Mesendoderm (in vitro differentiated cells): ENCODE measurements at regions not wholly inside any gene's neighbourhood (a gene's known extent, or its start where the extent isn't known, plus 50 kb on each side); places are given as distances from the start of the nearest gene placed in this dataset.

Experiments
- DNase-seq: peaks from one replicate; pipeline ENCODE4 v3.0.0; 2013
- H2AK5ac ChIP-seq: 2 replicates; pipeline ENCODE4 v1.6.1; 2013; ENCODE audit warnings: low read length, inconsistent platforms
- H2BK120ac ChIP-seq: 2 replicates; pipeline ENCODE4 v1.6.1; 2013; ENCODE audit warnings: low read depth, mild to moderate bottlenecking, low read length, moderate library complexity, mixed read lengths
- H2BK15ac ChIP-seq: replicated peaks from 2 replicates; pipeline ENCODE4 v1.6.1; 2013; ENCODE audit warnings: low read depth, mild to moderate bottlenecking, moderate library complexity
- H2BK5ac ChIP-seq: 2 replicates; pipeline ENCODE4 v1.6.1; 2013; ENCODE audit warnings: low read length, inconsistent platforms
- H3K18ac ChIP-seq: 2 replicates; pipeline ENCODE4 v1.6.1; 2013; ENCODE audit warnings: mild to moderate bottlenecking, low read length, mixed read lengths
- H3K23ac ChIP-seq: one replicate; pipeline ENCODE4 v1.6.1; 2013; ENCODE audit warnings: low read length
- H3K27ac ChIP-seq: 2 replicates; pipeline ENCODE4 v1.5.1; 2013; ENCODE audit warnings: low read depth, mild to moderate bottlenecking, inconsistent platforms, low read length, moderate library complexity
- H3K27me3 ChIP-seq: 2 replicates; pipeline ENCODE4 v1.6.1; 2013; ENCODE audit warnings: low read length, control low read depth, mild to moderate bottlenecking, inconsistent platforms; ENCODE audit not compliant: insufficient read depth, poor library complexity
- H3K36me3 ChIP-seq: 2 replicates; pipeline ENCODE4 v1.6.1; 2013; ENCODE audit warnings: low read length, inconsistent platforms; ENCODE audit not compliant: control insufficient read depth, insufficient read depth
- H3K4ac ChIP-seq: one replicate; pipeline ENCODE4 v1.6.1; 2013; ENCODE audit warnings: low read depth, mild to moderate bottlenecking, low read length, moderate library complexity
- H3K4me1 ChIP-seq: 2 replicates; pipeline ENCODE4 v1.6.1; 2013; ENCODE audit warnings: low read depth, low read length, inconsistent platforms; ENCODE audit not compliant: control insufficient read depth
- H3K4me2 ChIP-seq: 2 replicates; pipeline ENCODE4 v1.6.1; 2013; ENCODE audit warnings: low read length
- H3K4me3 ChIP-seq: 2 replicates; pipeline ENCODE4 v1.5.1; 2013; ENCODE audit warnings: mild to moderate bottlenecking, low read length
- H3K56ac ChIP-seq: one replicate; pipeline ENCODE4 v1.6.1; 2013; ENCODE audit warnings: low read length
- H3K79me1 ChIP-seq: 2 replicates; pipeline ENCODE4 v1.6.1; 2013; ENCODE audit warnings: low read length, inconsistent platforms
- H3K79me2 ChIP-seq: 2 replicates; pipeline ENCODE4 v1.6.1; 2013; ENCODE audit warnings: mild to moderate bottlenecking, low read length; ENCODE audit not compliant: control insufficient read depth, insufficient read depth
- H3K9ac ChIP-seq: 2 replicates; pipeline ENCODE4 v1.6.1; 2013; ENCODE audit warnings: low read length, inconsistent platforms
- H4K5ac ChIP-seq: one replicate; pipeline ENCODE4 v1.6.1; 2013; ENCODE audit warnings: low read length
- H4K8ac ChIP-seq: one replicate; pipeline ENCODE4 v1.6.1; 2013; ENCODE audit warnings: low read depth, mild to moderate bottlenecking, control low read depth, low read length, moderate library complexity
- WGBS: extraction: QIAGEN DNeasy Blood & Tissue Kit; methylation state at CpG from one replicate; pipeline ENCODE4 v1.1.7; 2013; ENCODE audit warnings: low lambda C conversion rate, missing lambda C conversion rate; ENCODE audit not compliant: insufficient coverage; ENCODE audit errors: extremely low coverage; 5-methylcytosine and 5-hydroxymethylcytosine counted together

DNA sequence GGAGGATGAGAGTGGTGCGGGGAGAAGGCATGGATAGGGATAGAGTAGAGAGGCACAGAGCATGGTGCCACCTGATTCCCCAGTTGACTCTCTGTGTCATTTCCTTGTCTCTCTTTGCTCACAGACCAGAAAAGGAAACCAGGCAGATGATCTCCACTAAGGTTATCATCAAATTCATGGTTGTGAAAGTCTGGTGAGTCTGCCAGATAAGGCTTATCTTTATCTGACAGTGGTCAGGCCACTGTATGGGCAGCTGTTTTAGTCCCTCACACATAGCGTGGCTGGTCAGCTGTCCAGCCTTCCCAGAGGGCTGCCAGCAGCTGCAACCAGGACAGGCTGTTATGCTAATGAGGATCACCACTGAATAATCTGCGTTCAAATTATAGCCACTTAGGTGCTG, 99.0 kb downstream of the ADRA2A start:
- DNase-seq: peak; percentile 70

DNA sequence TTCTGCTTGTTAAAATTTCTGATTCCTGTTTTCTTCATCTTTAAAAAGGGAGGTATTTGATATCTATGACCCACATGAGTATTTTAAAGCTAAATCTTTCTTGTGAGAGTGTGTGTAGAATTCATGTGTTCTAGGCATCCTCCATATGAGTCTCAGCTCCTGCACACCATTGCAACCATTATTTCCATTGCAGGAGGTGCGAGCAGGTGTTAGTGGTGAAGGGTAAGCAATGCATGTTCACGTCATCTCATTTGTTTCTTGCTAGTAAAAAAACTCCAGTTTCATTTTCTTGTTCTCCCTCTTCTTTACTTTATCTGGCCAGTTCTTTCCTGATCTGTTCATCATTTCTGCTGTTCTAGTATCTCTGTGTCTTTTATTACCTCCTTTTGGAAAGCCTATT, 100.5 kb downstream of the ADRA2A start:
- Histone ChIP-seq H3K9ac (no peak overlapping the region), H3K36me3 (no peaks in the 10 kb centered on the region), H3K4ac (no peak overlapping the region), H3K4me1 (no peaks in the 10 kb centered on the region), H4K8ac (no peak overlapping the region), H2BK5ac (no peak overlapping the region), H2BK15ac (no peak overlapping the region), H3K79me2 (no peaks in the 10 kb centered on the region), H3K23ac (no peak overlapping the region), H3K4me3 (no peak overlapping the region), H2BK120ac (no peak overlapping the region), H3K27ac (no peak overlapping the region), H3K79me1 (no peaks in the 10 kb centered on the region), H4K5ac (no peak overlapping the region), H3K27me3 (no peaks in the 10 kb centered on the region), H2AK5ac (no peak overlapping the region), H3K18ac (no peak overlapping the region), H3K4me2 (no peak overlapping the region), H3K56ac (no peak overlapping the region)
- WGBS: no CpG with 5 or more reads among the region's 2 CpGs
- DNase-seq: no peak

More for the DNA sequence above, 99.0 kb downstream of the ADRA2A start:
- Histone ChIP-seq H3K18ac (no peak overlapping the region), H3K4me3 (no peak overlapping the region), H3K27me3 (no peaks in the 10 kb centered on the region), H3K79me2 (no peaks in the 10 kb centered on the region), H4K5ac (no peak overlapping the region), H3K79me1 (no peaks in the 10 kb centered on the region), H3K4ac (no peak overlapping the region), H4K8ac (no peak overlapping the region), H3K4me2 (no peak overlapping the region), H2BK120ac (no peak overlapping the region), H3K36me3 (no peaks in the 10 kb centered on the region), H2AK5ac (no peak overlapping the region), H3K56ac (no peak overlapping the region), H3K27ac (no peak overlapping the region), H2BK15ac (no peak overlapping the region), H3K9ac (no peak overlapping the region), H3K23ac (no peak overlapping the region), H3K4me1 (no peaks in the 10 kb centered on the region), H2BK5ac (no peak overlapping the region)
- WGBS: no CpG with 5 or more reads among the region's 3 CpGs

DNA sequence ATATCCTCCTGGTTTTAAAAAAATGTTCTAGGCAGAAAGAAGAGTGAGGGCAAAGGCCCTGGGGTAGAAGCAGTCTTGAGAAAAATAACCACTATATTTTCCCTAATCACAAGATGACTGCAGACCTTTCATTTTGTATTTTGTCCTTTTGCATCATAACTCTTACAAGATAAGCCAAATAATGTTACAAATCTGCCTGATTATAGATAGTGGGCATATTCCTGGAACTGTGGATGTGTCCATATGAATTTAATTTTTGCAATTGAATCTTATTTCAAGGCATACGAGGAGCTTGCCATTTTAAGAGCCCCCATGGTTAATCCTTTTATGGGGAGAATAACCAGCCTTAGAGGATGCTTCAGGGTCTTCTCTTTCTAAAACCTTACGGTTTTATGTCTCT, 102.7 kb downstream of the ADRA2A start:
- H4K5ac ChIP-seq: no peak overlapping the region
- no peaks in the 10 kb centered on the region for H3K4me1 ChIP-seq
- H2BK120ac ChIP-seq: no peak overlapping the region
- no peak overlapping the region for H2AK5ac ChIP-seq
- no peaks in the 10 kb centered on the region for H3K79me2 ChIP-seq
- no peak overlapping the region for H3K27ac ChIP-seq
- H2BK15ac ChIP-seq: no peak overlapping the region
- H2BK5ac ChIP-seq: no peak overlapping the region
- no peak for DNase-seq
- no peak overlapping the region for H4K8ac ChIP-seq
- no peak overlapping the region for H3K56ac ChIP-seq
- H3K36me3 ChIP-seq: no peaks in the 10 kb centered on the region
- no peak overlapping the region for H3K4ac ChIP-seq
- no peak overlapping the region for H3K9ac ChIP-seq
- H3K4me3 ChIP-seq: no peak overlapping the region
- no peak overlapping the region for H3K23ac ChIP-seq
- H3K18ac ChIP-seq: no peak overlapping the region
- H3K4me2 ChIP-seq: no peak overlapping the region
- WGBS: no CpG with 5 or more reads among the region's 2 CpGs
- no peaks in the 10 kb centered on the region for H3K79me1 ChIP-seq
- no peaks in the 10 kb centered on the region for H3K27me3 ChIP-seq

DNA sequence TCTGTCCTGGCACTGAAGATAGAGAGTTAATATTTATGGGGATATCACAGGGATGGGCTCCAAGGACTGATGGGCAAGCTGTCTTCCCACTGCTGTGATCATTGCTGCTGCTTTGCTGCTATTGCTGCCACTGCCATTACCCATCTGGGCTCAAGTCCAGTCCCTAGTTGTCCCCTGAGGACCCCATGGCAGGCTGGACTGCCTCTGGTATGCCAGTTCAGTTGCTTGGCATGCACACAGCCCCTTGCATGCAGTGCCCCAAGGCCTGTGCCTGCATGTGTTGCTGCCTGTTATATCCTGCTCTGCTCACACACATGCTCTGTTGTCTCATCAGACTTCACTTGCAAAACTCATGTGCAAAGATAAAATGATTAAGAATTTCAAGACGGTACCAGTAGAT, 109.5 kb downstream of the ADRA2A start:
- no peaks in the 10 kb centered on the region for H3K27me3 ChIP-seq
- H3K4me2 ChIP-seq: no peak overlapping the region
- DNase-seq: no peak
- no CpG with 5 or more reads among the region's 1 CpG for WGBS
- H2AK5ac ChIP-seq: no peak overlapping the region
- H2BK5ac ChIP-seq: no peak overlapping the region
- no peak overlapping the region for H3K23ac ChIP-seq
- H2BK15ac ChIP-seq: no peak overlapping the region
- no peak overlapping the region for H4K5ac ChIP-seq
- H3K36me3 ChIP-seq: no peaks in the 10 kb centered on the region
- H3K4me1 ChIP-seq: no peaks in the 10 kb centered on the region
- no peak overlapping the region for H3K9ac ChIP-seq
- no peak overlapping the region for H3K4me3 ChIP-seq
- no peak overlapping the region for H2BK120ac ChIP-seq
- no peaks in the 10 kb centered on the region for H3K79me1 ChIP-seq
- no peak overlapping the region for H3K27ac ChIP-seq
- H3K18ac ChIP-seq: no peak overlapping the region
- no peak overlapping the region for H3K4ac ChIP-seq
- H4K8ac ChIP-seq: no peak overlapping the region
- no peak overlapping the region for H3K56ac ChIP-seq
- H3K79me2 ChIP-seq: no peaks in the 10 kb centered on the region

DNA sequence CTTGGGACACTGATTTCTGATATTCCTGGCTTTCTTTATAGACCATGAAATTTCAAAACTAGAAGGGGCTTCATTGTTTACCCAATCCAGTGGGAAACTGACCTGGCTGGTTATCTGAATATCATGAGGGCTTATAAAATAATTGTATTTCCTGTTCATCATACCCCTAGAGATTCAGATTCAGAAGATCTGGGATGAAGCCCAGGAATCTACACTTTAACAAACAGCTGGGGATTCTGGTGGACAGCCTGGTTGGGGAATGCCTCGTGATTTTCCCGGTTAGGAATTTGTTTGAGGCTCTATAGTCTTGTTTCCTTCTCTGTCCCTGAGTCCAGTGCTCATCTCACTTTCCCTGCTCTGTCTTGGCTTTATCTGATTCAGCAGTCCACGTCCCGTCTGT, 110.3 kb downstream of the ADRA2A start:
- H3K4ac ChIP-seq: no peak overlapping the region
- H3K79me1 ChIP-seq: no peaks in the 10 kb centered on the region
- H2AK5ac ChIP-seq: no peak overlapping the region
- no peaks in the 10 kb centered on the region for H3K79me2 ChIP-seq
- H3K27me3 ChIP-seq: no peaks in the 10 kb centered on the region
- whole genome bisulfite sequencing: no CpG with 5 or more reads among the region's 4 CpGs
- H3K9ac ChIP-seq: no peak overlapping the region
- H3K18ac ChIP-seq: no peak overlapping the region
- no peak overlapping the region for H3K27ac ChIP-seq
- H3K56ac ChIP-seq: no peak overlapping the region
- H2BK5ac ChIP-seq: no peak overlapping the region
- no peaks in the 10 kb centered on the region for H3K4me1 ChIP-seq
- H3K36me3 ChIP-seq: no peaks in the 10 kb centered on the region
- no peak overlapping the region for H3K23ac ChIP-seq
- H4K5ac ChIP-seq: no peak overlapping the region
- H3K4me3 ChIP-seq: no peak overlapping the region
- H4K8ac ChIP-seq: no peak overlapping the region
- no peak overlapping the region for H2BK120ac ChIP-seq
- DNase-seq: no peak
- no peak overlapping the region for H2BK15ac ChIP-seq
- H3K4me2 ChIP-seq: no peak overlapping the region

DNA sequence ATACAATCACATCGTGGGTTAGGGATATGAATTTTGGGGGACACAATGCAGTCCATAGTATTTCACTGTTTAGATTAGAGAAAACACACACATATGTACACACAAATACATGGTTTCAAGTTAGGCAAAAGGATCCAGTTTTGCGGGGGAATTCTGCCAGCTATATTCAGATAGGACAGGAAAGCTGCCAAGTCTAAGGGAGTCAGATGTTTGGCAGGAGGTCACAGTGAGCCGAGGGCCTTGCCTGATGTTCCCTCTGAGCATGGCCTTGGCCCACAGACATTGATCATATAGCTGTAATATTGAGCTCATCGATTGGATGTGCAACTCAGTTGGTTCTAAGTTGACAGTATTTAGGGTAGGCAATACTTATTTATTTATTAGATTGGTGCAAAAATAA, 122.8 kb downstream of the ADRA2A start:
- no peak overlapping the region for H4K8ac ChIP-seq
- no peak overlapping the region for H3K4me2 ChIP-seq
- H2BK15ac ChIP-seq: no peak overlapping the region
- H3K18ac ChIP-seq: no peak overlapping the region
- H3K4me3 ChIP-seq: no peak overlapping the region
- no peak overlapping the region for H2BK5ac ChIP-seq
- H2BK120ac ChIP-seq: no peak overlapping the region
- no peak overlapping the region for H3K56ac ChIP-seq
- H3K36me3 ChIP-seq: no peaks in the 10 kb centered on the region
- H3K4me1 ChIP-seq: no peaks in the 10 kb centered on the region
- no peak overlapping the region for H3K9ac ChIP-seq
- H3K79me2 ChIP-seq: no peaks in the 10 kb centered on the region
- DNase-seq: no peak
- no peak overlapping the region for H4K5ac ChIP-seq
- no peak overlapping the region for H2AK5ac ChIP-seq
- H3K23ac ChIP-seq: no peak overlapping the region
- no peak overlapping the region for H3K27ac ChIP-seq
- H3K27me3 ChIP-seq: no peaks in the 10 kb centered on the region
- WGBS: no CpG with 5 or more reads among the region's 4 CpGs
- no peak overlapping the region for H3K4ac ChIP-seq
- no peaks in the 10 kb centered on the region for H3K79me1 ChIP-seq
